K562 (cell line): ENCODE measurements at regions not wholly inside any gene's neighbourhood (a gene's known extent, or its start where the extent isn't known, plus 50 kb on each side); places are given as distances from the start of the nearest gene placed in this dataset.

Source experiments
- BRD9 ChIP-seq: fragments of 450-650 bp; IDR thresholded peaks from 2 replicates; pipeline ENCODE4 v1.6.1; 2018; ENCODE audit warnings: low read depth; ENCODE audit not compliant: partially characterized antibody
- CAMTA2 ChIP-seq: fragments of 250-450 bp; sonication (Bioruptor Pico); conservative IDR thresholded peaks from 2 replicates; pipeline ENCODE4 v1.5.1; 2022
- CUX1 ChIP-seq: fragments of 200-800 bp; sonication (Bioruptor generic); IDR thresholded peaks from 2 replicates; pipeline ENCODE4 v1.6.1; 2016; ENCODE audit warnings: missing genetic modification characterization, missing compliant biosample characterization
- DMBX1 ChIP-seq: fragments of 250-450 bp; sonication (Bioruptor Pico); IDR thresholded peaks from 2 replicates; pipeline ENCODE4 v1.8.0; 2022; ENCODE audit warnings: inconsistent platforms, mild to moderate bottlenecking, moderate library complexity, borderline replicate concordance
- MECOM ChIP-seq: fragments of 250-450 bp; sonication (Bioruptor Pico); IDR thresholded peaks from 2 replicates; pipeline ENCODE4 v1.8.0; 2022; ENCODE audit warnings: inconsistent platforms
- NFRKB ChIP-seq: fragments of 450-650 bp; IDR thresholded peaks from 2 replicates; pipeline ENCODE4 v1.6.1; 2016; ENCODE audit warnings: low read depth
- POLR2G ChIP-seq: fragments of 200-400 bp; formaldehyde crosslinking; IDR thresholded peaks from 2 replicates; pipeline ENCODE4 v1.6.1; 2017; ENCODE audit warnings: low read depth, mild to moderate bottlenecking, antibody characterized with exemption, low read length, moderate library complexity
- RHOXF2B ChIP-seq: fragments of 250-450 bp; sonication (Bioruptor Pico); conservative IDR thresholded peaks from 2 replicates; pipeline ENCODE4 v1.5.1; 2021
- ZC3H11A ChIP-seq: IDR thresholded peaks from 2 replicates; pipeline ENCODE4 v1.6.1; 2012; ENCODE audit warnings: low read depth, low read length, improper control_type of control experiment
- ZNF282 ChIP-seq: sonication (generic); formaldehyde crosslinking; IDR thresholded peaks from 2 replicates; pipeline ENCODE4 v1.8.1; 2023; ENCODE audit warnings: missing genetic modification reagents
- ZNF583 ChIP-seq: fragments of 250-450 bp; sonication (Bioruptor Pico); IDR thresholded peaks from 2 replicates; pipeline ENCODE4 v1.4.0; 2020
- ZNF644 ChIP-seq: fragments of 200-800 bp; sonication (Bioruptor generic); IDR thresholded peaks from 2 replicates; pipeline ENCODE4 v1.6.1; 2016; ENCODE audit warnings: low read depth, missing genetic modification characterization, missing compliant biosample characterization
- TF ChIP-seq, protein P1 (sequence below): fragments of 200-600 bp; sonication (generic); IDR thresholded peaks from one replicate; pipeline ENCODE4 v1.6.1; 2012; ENCODE audit warnings: mild to moderate bottlenecking, low read depth, low read length, inconsistent platforms

- TF ChIP-seq, protein P1, sequence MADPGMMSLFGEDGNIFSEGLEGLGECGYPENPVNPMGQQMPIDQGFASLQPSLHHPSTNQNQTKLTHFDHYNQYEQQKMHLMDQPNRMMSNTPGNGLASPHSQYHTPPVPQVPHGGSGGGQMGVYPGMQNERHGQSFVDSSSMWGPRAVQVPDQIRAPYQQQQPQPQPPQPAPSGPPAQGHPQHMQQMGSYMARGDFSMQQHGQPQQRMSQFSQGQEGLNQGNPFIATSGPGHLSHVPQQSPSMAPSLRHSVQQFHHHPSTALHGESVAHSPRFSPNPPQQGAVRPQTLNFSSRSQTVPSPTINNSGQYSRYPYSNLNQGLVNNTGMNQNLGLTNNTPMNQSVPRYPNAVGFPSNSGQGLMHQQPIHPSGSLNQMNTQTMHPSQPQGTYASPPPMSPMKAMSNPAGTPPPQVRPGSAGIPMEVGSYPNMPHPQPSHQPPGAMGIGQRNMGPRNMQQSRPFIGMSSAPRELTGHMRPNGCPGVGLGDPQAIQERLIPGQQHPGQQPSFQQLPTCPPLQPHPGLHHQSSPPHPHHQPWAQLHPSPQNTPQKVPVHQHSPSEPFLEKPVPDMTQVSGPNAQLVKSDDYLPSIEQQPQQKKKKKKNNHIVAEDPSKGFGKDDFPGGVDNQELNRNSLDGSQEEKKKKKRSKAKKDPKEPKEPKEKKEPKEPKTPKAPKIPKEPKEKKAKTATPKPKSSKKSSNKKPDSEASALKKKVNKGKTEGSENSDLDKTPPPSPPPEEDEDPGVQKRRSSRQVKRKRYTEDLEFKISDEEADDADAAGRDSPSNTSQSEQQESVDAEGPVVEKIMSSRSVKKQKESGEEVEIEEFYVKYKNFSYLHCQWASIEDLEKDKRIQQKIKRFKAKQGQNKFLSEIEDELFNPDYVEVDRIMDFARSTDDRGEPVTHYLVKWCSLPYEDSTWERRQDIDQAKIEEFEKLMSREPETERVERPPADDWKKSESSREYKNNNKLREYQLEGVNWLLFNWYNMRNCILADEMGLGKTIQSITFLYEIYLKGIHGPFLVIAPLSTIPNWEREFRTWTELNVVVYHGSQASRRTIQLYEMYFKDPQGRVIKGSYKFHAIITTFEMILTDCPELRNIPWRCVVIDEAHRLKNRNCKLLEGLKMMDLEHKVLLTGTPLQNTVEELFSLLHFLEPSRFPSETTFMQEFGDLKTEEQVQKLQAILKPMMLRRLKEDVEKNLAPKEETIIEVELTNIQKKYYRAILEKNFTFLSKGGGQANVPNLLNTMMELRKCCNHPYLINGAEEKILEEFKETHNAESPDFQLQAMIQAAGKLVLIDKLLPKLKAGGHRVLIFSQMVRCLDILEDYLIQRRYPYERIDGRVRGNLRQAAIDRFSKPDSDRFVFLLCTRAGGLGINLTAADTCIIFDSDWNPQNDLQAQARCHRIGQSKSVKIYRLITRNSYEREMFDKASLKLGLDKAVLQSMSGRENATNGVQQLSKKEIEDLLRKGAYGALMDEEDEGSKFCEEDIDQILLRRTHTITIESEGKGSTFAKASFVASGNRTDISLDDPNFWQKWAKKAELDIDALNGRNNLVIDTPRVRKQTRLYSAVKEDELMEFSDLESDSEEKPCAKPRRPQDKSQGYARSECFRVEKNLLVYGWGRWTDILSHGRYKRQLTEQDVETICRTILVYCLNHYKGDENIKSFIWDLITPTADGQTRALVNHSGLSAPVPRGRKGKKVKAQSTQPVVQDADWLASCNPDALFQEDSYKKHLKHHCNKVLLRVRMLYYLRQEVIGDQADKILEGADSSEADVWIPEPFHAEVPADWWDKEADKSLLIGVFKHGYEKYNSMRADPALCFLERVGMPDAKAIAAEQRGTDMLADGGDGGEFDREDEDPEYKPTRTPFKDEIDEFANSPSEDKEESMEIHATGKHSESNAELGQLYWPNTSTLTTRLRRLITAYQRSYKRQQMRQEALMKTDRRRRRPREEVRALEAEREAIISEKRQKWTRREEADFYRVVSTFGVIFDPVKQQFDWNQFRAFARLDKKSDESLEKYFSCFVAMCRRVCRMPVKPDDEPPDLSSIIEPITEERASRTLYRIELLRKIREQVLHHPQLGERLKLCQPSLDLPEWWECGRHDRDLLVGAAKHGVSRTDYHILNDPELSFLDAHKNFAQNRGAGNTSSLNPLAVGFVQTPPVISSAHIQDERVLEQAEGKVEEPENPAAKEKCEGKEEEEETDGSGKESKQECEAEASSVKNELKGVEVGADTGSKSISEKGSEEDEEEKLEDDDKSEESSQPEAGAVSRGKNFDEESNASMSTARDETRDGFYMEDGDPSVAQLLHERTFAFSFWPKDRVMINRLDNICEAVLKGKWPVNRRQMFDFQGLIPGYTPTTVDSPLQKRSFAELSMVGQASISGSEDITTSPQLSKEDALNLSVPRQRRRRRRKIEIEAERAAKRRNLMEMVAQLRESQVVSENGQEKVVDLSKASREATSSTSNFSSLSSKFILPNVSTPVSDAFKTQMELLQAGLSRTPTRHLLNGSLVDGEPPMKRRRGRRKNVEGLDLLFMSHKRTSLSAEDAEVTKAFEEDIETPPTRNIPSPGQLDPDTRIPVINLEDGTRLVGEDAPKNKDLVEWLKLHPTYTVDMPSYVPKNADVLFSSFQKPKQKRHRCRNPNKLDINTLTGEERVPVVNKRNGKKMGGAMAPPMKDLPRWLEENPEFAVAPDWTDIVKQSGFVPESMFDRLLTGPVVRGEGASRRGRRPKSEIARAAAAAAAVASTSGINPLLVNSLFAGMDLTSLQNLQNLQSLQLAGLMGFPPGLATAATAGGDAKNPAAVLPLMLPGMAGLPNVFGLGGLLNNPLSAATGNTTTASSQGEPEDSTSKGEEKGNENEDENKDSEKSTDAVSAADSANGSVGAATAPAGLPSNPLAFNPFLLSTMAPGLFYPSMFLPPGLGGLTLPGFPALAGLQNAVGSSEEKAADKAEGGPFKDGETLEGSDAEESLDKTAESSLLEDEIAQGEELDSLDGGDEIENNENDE: peak; percentile 15
- peak; percentile 69 for TF ChIP-seq POLR2G
- TF ChIP-seq NFRKB: peak; percentile 79; the same call in 1 of the 2 replicates
- peak; percentile 58; the same call in 1 of the 2 replicates for TF ChIP-seq ZNF583 (CRISPR knock-in tag)
- TF ChIP-seq CAMTA2 (CRISPR knock-in tag): 0 out of 2 replicates have a peak, but pooled peaks have one; percentile 59
- TF ChIP-seq RHOXF2B (CRISPR knock-in tag): no peak
- TF ChIP-seq BRD9: peak; percentile 13
- 0 out of 2 replicates have a peak, but pooled peaks have one; percentile 23 for TF ChIP-seq MECOM
- no peak for TF ChIP-seq ZNF644
- 0 out of 2 replicates have a peak, but pooled peaks have one; percentile 72 for TF ChIP-seq ZNF282
- TF ChIP-seq DMBX1 (CRISPR knock-in tag): peak; percentile 32; the same call in 1 of the 2 replicates
- TF ChIP-seq CUX1 (CRISPR knock-in tag): 0 out of 2 replicates have a peak, but pooled peaks have one; percentile 35
- TF ChIP-seq ZC3H11A: no peak
Measured at GRCh38 chr11:69381681-69382130, 87.8 kb downstream of the MYEOV start (continued).
